Tibial artery (tissue), 4 donors: ENCODE measurements at regions not wholly inside any gene's neighbourhood (a gene's known extent, or its start where the extent isn't known, plus 50 kb on each side); places are given as distances from the start of the nearest gene placed in this dataset.

Experiments used
- DNase-seq, 2 donors: peaks; one replicate each; pipeline ENCODE4 v3.0.0-alpha.2; 2019
- H3K27ac ChIP-seq, 2 donors: fragments of 200-600 bp; sonication (generic) in 1 of 2; 1 replicate in 1 of 2; 2 replicates in 1 of 2; pipeline ENCODE4 v1.5.1; 2018 to 2019; ENCODE audit warnings: mild to moderate bottlenecking in 1 of 2
- H3K27me3 ChIP-seq, 2 donors: fragments of 200-600 bp; sonication (generic) in 1 of 2; one replicate each; pipeline versions ENCODE4 v1.5.1 to v1.6.0; 2016 to 2019
- H3K36me3 ChIP-seq, 3 donors: fragments of 200-600 bp; sonication (generic) in 2 of 3; one replicate each; pipeline ENCODE4 v1.5.1; 2016 to 2019; ENCODE audit warnings: mild to moderate bottlenecking in 2 of 3
- H3K4me1 ChIP-seq, 4 donors: fragments of 200-600 bp; sonication (generic) in 2 of 4; 1 replicate in 3 of 4; 2 replicates in 1 of 4; pipeline ENCODE4 v1.5.1; 2016 to 2019
- H3K4me3 ChIP-seq, 2 donors: fragments of 200-600 bp; sonication (generic) in 1 of 2; 1 replicate in 1 of 2; 2 replicates in 1 of 2; pipeline ENCODE4 v1.5.1; 2018 to 2019; ENCODE audit warnings: mild to moderate bottlenecking in 2 of 2
- H3K9me3 ChIP-seq, 3 donors: fragments of 200-600 bp; sonication (generic) in 1 of 3; one replicate each; pipeline ENCODE4 v1.5.1; 2016 to 2019
- CTCF ChIP-seq, 2 experiments: fragments of 200-600 bp in 1 of 2; fragments of 450-650 bp in 1 of 2; IDR thresholded peaks; one replicate each; pipeline ENCODE4 v1.5.1; 2017 to 2019; ENCODE audit warnings: antibody characterized with exemption in 2 of 2, mild to moderate bottlenecking in 1 of 2, moderate library complexity in 1 of 2
- intact Hi-C: fragments of 100-400 bp; cut with DNase I; formaldehyde crosslinking; loops from one replicate; pipeline ENCODE4 v1.15.0; 2023; ENCODE audit warnings: low total_unique reads

- H3K4me3 ChIP-seq: no peak overlapping the region
- no peaks in the 10 kb centered on the region for H3K36me3 ChIP-seq
- intact Hi-C loops: no loop called here
- DNase-seq: no peak
- no peak overlapping the region for H3K27ac ChIP-seq
- no peaks in the 10 kb centered on the region for H3K4me1 ChIP-seq
- no peaks in the 10 kb centered on the region for H3K27me3 ChIP-seq
- TF ChIP-seq CTCF (IDR thresholded peaks at IDR 0.05): no peak
- H3K9me3 ChIP-seq: no peaks in the 10 kb centered on the region
Measured at GRCh38 chrX:69034451-69034850, 130.8 kb downstream of the PJA1 start.

- TF ChIP-seq CTCF (IDR thresholded peaks at IDR 0.05): no peak
- H3K27me3 ChIP-seq: no peaks in the 10 kb centered on the region
- no peak overlapping the region for H3K4me3 ChIP-seq
- H3K27ac ChIP-seq: no peak overlapping the region
- H3K36me3 ChIP-seq: no peaks in the 10 kb centered on the region
- H3K4me1 ChIP-seq: no peaks in the 10 kb centered on the region
- no peaks in the 10 kb centered on the region for H3K9me3 ChIP-seq
- intact Hi-C loops: no loop called here
- no peak for DNase-seq
Measured at GRCh38 chrX:69033936-69034335, 131.3 kb downstream of the PJA1 start.

- Histone ChIP-seq H3K27me3 (no peaks in the 10 kb centered on the region), H3K36me3 (no peaks in the 10 kb centered on the region), H3K4me3 (no peak overlapping the region), H3K27ac (no peak overlapping the region), H3K4me1 (no peaks in the 10 kb centered on the region), H3K9me3 (no peaks in the 10 kb centered on the region)
- TF ChIP-seq CTCF (IDR thresholded peaks at IDR 0.05): no peak
- DNase-seq: no peak
- intact Hi-C loops: no loop called here
Measured at GRCh38 chrX:69032601-69033000, 132.7 kb downstream of the PJA1 start.

- no peak for DNase-seq
- Histone ChIP-seq H3K36me3 (no peaks in the 10 kb centered on the region), H3K4me3 (no peak overlapping the region), H3K27ac (no peak overlapping the region), H3K9me3 (no peaks in the 10 kb centered on the region), H3K27me3 (no peaks in the 10 kb centered on the region), H3K4me1 (no peaks in the 10 kb centered on the region)
- TF ChIP-seq CTCF (IDR thresholded peaks at IDR 0.05): no peak
- intact Hi-C loops: no loop called here
Measured at GRCh38 chrX:69031971-69032391, 133.3 kb downstream of the PJA1 start.

- intact Hi-C loops: no loop called here
- no peaks in the 10 kb centered on the region for H3K4me1 ChIP-seq
- no peaks in the 10 kb centered on the region for H3K9me3 ChIP-seq
- H3K27ac ChIP-seq: no peak overlapping the region
- DNase-seq: no peak
- TF ChIP-seq CTCF (IDR thresholded peaks at IDR 0.05): no peak
- H3K4me3 ChIP-seq: no peak overlapping the region
- H3K36me3 ChIP-seq: no peaks in the 10 kb centered on the region
- H3K27me3 ChIP-seq: no peaks in the 10 kb centered on the region
Measured at GRCh38 chrX:69031181-69031580, 134.1 kb downstream of the PJA1 start.

GRCh38 chrX:69029771-69030170 lies 135.5 kb downstream of the PJA1 start:
- Histone ChIP-seq H3K4me1 (peaks cover 0 to 5% (median 2%) of the 10 kb centered on the region in 4 donors), H3K27me3 (no peaks in the 10 kb centered on the region), H3K36me3 (no peaks in the 10 kb centered on the region), H3K27ac (no peak overlapping the region), H3K9me3 (no peaks in the 10 kb centered on the region), H3K4me3 (no peak overlapping the region)
- DNase-seq: no peak
- intact Hi-C loops: no loop called here
- no peak for TF ChIP-seq CTCF (IDR thresholded peaks at IDR 0.05)
